H1 (cell line): ENCODE measurements at regions not wholly inside any gene's neighbourhood (a gene's known extent, or its start where the extent isn't known, plus 50 kb on each side); places are given as distances from the start of the nearest gene placed in this dataset.

Source experiments
- CTCF ChIA-PET: fragments of 300-600 bp; sonication (Branson Sonifier 250); formaldehyde crosslinking; loops from one replicate; lab custom pipeline; 2021; ENCODE audit not compliant: partially characterized antibody; lab: Charles Lee
- POLR2A ChIA-PET: fragments of 300-600 bp; sonication (Branson Sonifier 250); formaldehyde crosslinking; loops from one replicate; lab custom pipeline; 2021; ENCODE audit warnings: inconsistent platforms; ENCODE audit not compliant: partially characterized antibody; lab: Charles Lee
- DNase-seq, 2 experiments: peaks; one replicate each; pipeline versions ENCODE4 v3.0.0 to v3.0.0-alpha.2; 2010 to 2022; ENCODE audit warnings: low spot score in 2 of 2, low read depth in 1 of 2, mixed read lengths in 1 of 2
- FAIRE-seq: peaks from 2 replicates; lab custom pipeline; 2011; peaks lifted over from hg19 to GRCh38; lab: Jason Lieb, UNC
- H2AFZ ChIP-seq: 2 replicates; pipeline ENCODE4 v1.8.1; 2012; ENCODE audit warnings: low read length, inconsistent platforms
- H2AK5ac ChIP-seq: 2 replicates; pipeline ENCODE4 v1.6.1; 2013; ENCODE audit warnings: low read depth, low read length
- H2BK120ac ChIP-seq: replicated peaks from 2 replicates; pipeline ENCODE3; 2013; ENCODE audit warnings: low read depth, low read length, inconsistent platforms
- H2BK12ac ChIP-seq: 2 replicates; pipeline ENCODE4 v1.6.1; 2013; ENCODE audit warnings: low read depth, low read length
- H2BK15ac ChIP-seq: 2 replicates; pipeline ENCODE4 v1.6.1; 2013; ENCODE audit warnings: low read length
- H2BK20ac ChIP-seq: 2 replicates; pipeline ENCODE4 v1.6.1; 2013; ENCODE audit warnings: low read length
- H2BK5ac ChIP-seq: 2 replicates; pipeline ENCODE4 v1.6.1; 2013; ENCODE audit warnings: low read depth, low read length
- H3K14ac ChIP-seq: 2 replicates; pipeline ENCODE4 v1.6.1; 2013; ENCODE audit warnings: inconsistent platforms; ENCODE audit not compliant: insufficient read length
- H3K18ac ChIP-seq: 2 replicates; pipeline ENCODE4 v1.6.1; 2013; ENCODE audit warnings: low read length; ENCODE audit errors: extremely low read depth
- H3K23ac ChIP-seq: 2 replicates; pipeline ENCODE4 v1.6.1; 2013; ENCODE audit warnings: inconsistent platforms; ENCODE audit not compliant: insufficient read length
- H3K23me2 ChIP-seq: 2 replicates; pipeline ENCODE4 v1.6.1; 2013; ENCODE audit warnings: low read depth, low read length
- H3K27ac ChIP-seq: 2 replicates; pipeline ENCODE4 v1.6.1; 2011; ENCODE audit warnings: low read depth, low read length, inconsistent platforms
- H3K27me3 ChIP-seq, 4 experiments: replicated peaks in 1 of 4; 1 replicate in 1 of 4; 2 replicates in 3 of 4; pipeline versions ENCODE4 v1.6.1 to v1.8.1; 2011 to 2013; ENCODE audit warnings: low read length in 3 of 4, mild to moderate bottlenecking in 3 of 4, inconsistent platforms in 2 of 4, mixed read lengths in 2 of 4, moderate library complexity in 1 of 4; ENCODE audit not compliant: control insufficient read depth in 3 of 4, insufficient read depth in 3 of 4; ENCODE audit errors: extremely low read depth in 1 of 4
- H3K36me3 ChIP-seq, 4 experiments: 2 replicates each; pipeline versions ENCODE4 v1.6.1 to v1.8.1; 2011 to 2013; ENCODE audit warnings: mild to moderate bottlenecking in 4 of 4, low read length in 3 of 4, moderate library complexity in 2 of 4, control low read depth in 1 of 4, inconsistent platforms in 1 of 4; ENCODE audit not compliant: insufficient read depth in 4 of 4, control insufficient read depth in 2 of 4
- H3K4ac ChIP-seq: replicated peaks from 2 replicates; pipeline ENCODE3; 2013; ENCODE audit warnings: low read length, low read depth, mixed read lengths, inconsistent platforms; ENCODE audit not compliant: insufficient read length
- H3K4me1 ChIP-seq, 4 experiments: replicated peaks in 1 of 4; 1 replicate in 1 of 4; 2 replicates in 3 of 4; pipeline versions ENCODE4 v1.6.1 to v1.8.1; 2011 to 2013; ENCODE audit warnings: low read length in 3 of 4, inconsistent platforms in 2 of 4, mixed read lengths in 1 of 4; ENCODE audit not compliant: insufficient read depth in 4 of 4, control insufficient read depth in 3 of 4
- H3K4me2 ChIP-seq, 2 experiments: 2 replicates each; pipeline versions ENCODE4 v1.6.1 to v1.8.1; 2011 to 2013; ENCODE audit warnings: low read depth in 2 of 2, low read length in 2 of 2, control low read depth in 1 of 2, inconsistent platforms in 1 of 2, mild to moderate bottlenecking in 1 of 2; ENCODE audit not compliant: insufficient read depth in 1 of 2
- H3K4me3 ChIP-seq, 4 experiments: fragments of 200-600, 300-600 bp in 1 of 4; sonication (generic), shearing (Covaris generic), sonication (Bioruptor Twin) in 1 of 4; 2 replicates each; pipeline versions ENCODE4 v1.5.1 to v1.8.1; 2011 to 2016; ENCODE audit warnings: low read length in 4 of 4, low read depth in 3 of 4, control low read depth in 2 of 4, inconsistent platforms in 2 of 4, mild to moderate bottlenecking in 2 of 4, mixed read lengths in 1 of 4, moderate library complexity in 1 of 4; ENCODE audit not compliant: insufficient read depth in 2 of 4; ENCODE audit errors: extremely low read depth in 1 of 4
- H3K56ac ChIP-seq: replicated peaks from 2 replicates; pipeline ENCODE3; 2013; ENCODE audit warnings: low read depth, mild to moderate bottlenecking, mixed read lengths, low read length, inconsistent platforms; ENCODE audit not compliant: insufficient read length
- H3K79me1 ChIP-seq: 2 replicates; pipeline ENCODE4 v1.6.1; 2013; ENCODE audit warnings: low read depth, low read length, control low read depth
- H3K79me2 ChIP-seq, 2 experiments: 2 replicates each; pipeline versions ENCODE4 v1.6.1 to v1.8.1; 2012 to 2013; ENCODE audit warnings: low read length in 2 of 2, mild to moderate bottlenecking in 2 of 2, inconsistent platforms in 1 of 2; ENCODE audit not compliant: insufficient read depth in 2 of 2, control insufficient read depth in 1 of 2
- H3K9ac ChIP-seq, 4 experiments: replicated peaks in 1 of 4; 1 replicate in 1 of 4; 2 replicates in 3 of 4; pipeline versions ENCODE4 v1.6.1 to v1.8.1; 2011 to 2013; ENCODE audit warnings: low read depth in 3 of 4, low read length in 3 of 4, control low read depth in 2 of 4, mild to moderate bottlenecking in 2 of 4, moderate library complexity in 2 of 4, inconsistent platforms in 1 of 4; ENCODE audit errors: extremely low read depth in 1 of 4
- H3K9me3 ChIP-seq, 2 experiments: 2 replicates each; pipeline versions ENCODE4 v1.6.1 to v1.8.1; 2012 to 2013; ENCODE audit warnings: mild to moderate bottlenecking in 2 of 2, moderate library complexity in 2 of 2, control low read depth in 1 of 2, inconsistent platforms in 1 of 2, low read depth in 1 of 2, low read length in 1 of 2, mixed read lengths in 1 of 2; ENCODE audit not compliant: insufficient read depth in 2 of 2
- H4K20me1 ChIP-seq, 2 experiments: replicated peaks in 1 of 2; 2 replicates each; pipeline versions ENCODE3 to v1.8.1; 2011 to 2013; ENCODE audit warnings: inconsistent platforms in 2 of 2, low read length in 2 of 2, mild to moderate bottlenecking in 1 of 2; ENCODE audit not compliant: insufficient read depth in 2 of 2, control insufficient read depth in 1 of 2
- H4K5ac ChIP-seq: 2 replicates; pipeline ENCODE4 v1.6.1; 2013; ENCODE audit warnings: low read length, low read depth, mixed read lengths, inconsistent platforms; ENCODE audit not compliant: insufficient read length
- H4K8ac ChIP-seq: 2 replicates; pipeline ENCODE4 v1.8.0; 2013; ENCODE audit warnings: mild to moderate bottlenecking, moderate library complexity, low read length, inconsistent platforms; ENCODE audit not compliant: insufficient read depth; ENCODE audit errors: extremely low read depth
- H4K91ac ChIP-seq: replicated peaks from 2 replicates; pipeline ENCODE3; 2013; ENCODE audit warnings: low read length, mixed read lengths, inconsistent platforms; ENCODE audit not compliant: insufficient read length
- E2F6 ChIP-seq: IDR thresholded peaks from 2 replicates; pipeline ENCODE4 v1.6.1; 2012; ENCODE audit warnings: inconsistent platforms
- KDM1A ChIP-seq: fragments of 200-600, 300-600 bp; sonication (generic); IDR thresholded peaks from 2 replicates; pipeline ENCODE4 v1.7.1; 2016; ENCODE audit warnings: mild to moderate bottlenecking, low read length, borderline replicate concordance
- WGBS, 2 experiments: shearing (Covaris generic) in 1 of 2; methylation state at CpG; one replicate each; pipeline versions ENCODE4 v1.1.6 to v1.1.7; 2013 to 2015; ENCODE audit warnings: low lambda C conversion rate in 2 of 2, mixed read lengths in 2 of 2, inconsistent platforms in 1 of 2, low coverage in 1 of 2, missing lambda C conversion rate in 1 of 2; ENCODE audit not compliant: insufficient replicate concordance in 2 of 2, insufficient coverage in 1 of 2, insufficient read length in 1 of 2; ENCODE audit errors: extremely low coverage in 1 of 2, missing lambda C conversion rate in 1 of 2; 5-methylcytosine and 5-hydroxymethylcytosine counted together

GRCh38 chr14:26265170-26265685, 332.6 kb downstream of the NOVA1 start:
- POLR2A ChIA-PET, result no interaction called here
- WGBS, 2 experiments, result 86% methylated on average over 1 of the region's 1 CpG; no CpG with 5 or more reads in 1 of the 2 experiments
- no peaks in the 10 kb centered on the region for H3K27me3 ChIP-seq
- TF ChIP-seq KDM1A (no peak), E2F6 (no peak)

More at GRCh38 chr14:26265170-26265685, 332.6 kb downstream of the NOVA1 start:
- no peak overlapping the region for H2BK12ac ChIP-seq
- H3K4me3 ChIP-seq, result no peak overlapping the region
- no peak overlapping the region for H3K4ac ChIP-seq
- no peaks in the 10 kb centered on the region for H3K36me3 ChIP-seq
- no peak overlapping the region for H4K91ac ChIP-seq
- no peaks in the 10 kb centered on the region for H3K79me1 ChIP-seq
- no peak overlapping the region for H2BK120ac ChIP-seq
- H3K23me2 ChIP-seq, result no peaks in the 10 kb centered on the region
- no peak overlapping the region for H2BK5ac ChIP-seq
- no peak overlapping the region for H3K56ac ChIP-seq
- H3K79me2 ChIP-seq, result no peaks in the 10 kb centered on the region
- no peak overlapping the region for H3K23ac ChIP-seq
- H3K27ac ChIP-seq, result no peak overlapping the region
- H2BK20ac ChIP-seq, result no peak overlapping the region
- no peak overlapping the region for H3K18ac ChIP-seq
- H2BK15ac ChIP-seq, result no peak overlapping the region
- no peaks in the 10 kb centered on the region for H4K20me1 ChIP-seq
- H3K14ac ChIP-seq, result no peak overlapping the region
- H3K9me3 ChIP-seq, result peaks cover 3 to 4% of the 10 kb centered on the region in 2 experiments; a peak in 2 of 4 replicates
- H3K9ac ChIP-seq, result no peak overlapping the region
- H4K5ac ChIP-seq, result no peak overlapping the region
- CTCF ChIA-PET, result interaction anchor here (4.9 kb wide), 1 partner anchor 11 kb away, joined by 25 read pairs; no protein-coding TSS in a partner anchor
- no peak overlapping the region for H4K8ac ChIP-seq
- no peak overlapping the region for H2AK5ac ChIP-seq
- no peak for FAIRE-seq
- H3K4me2 ChIP-seq, result no peak overlapping the region
- no peak overlapping the region for H2AFZ ChIP-seq
- no peak for DNase-seq
- peaks cover 2 to 13% (median 9%) of the 10 kb centered on the region in 4 experiments; a peak in 6 of 7 replicates for H3K4me1 ChIP-seq
